GM18909 (cell line): ENCODE measurements at regions not wholly inside any gene's neighbourhood (a gene's known extent, or its start where the extent isn't known, plus 50 kb on each side); places are given as distances from the start of the nearest gene placed in this dataset.
"Not testable (repeated sequence)": the region's sequence is repeated elsewhere in the genome, so short reads cannot be mapped to it uniquely, and the experiment has no call there.

ENCODE experiments used
- ATAC-seq: cut with Tn5 transposase; IDR thresholded peaks from one replicate; pipeline ENCODE4 v1.9.1; 2021; ENCODE audit warnings: mild to moderate bottlenecking; ENCODE audit not compliant: unreplicated experiment, poor library complexity

DNA sequence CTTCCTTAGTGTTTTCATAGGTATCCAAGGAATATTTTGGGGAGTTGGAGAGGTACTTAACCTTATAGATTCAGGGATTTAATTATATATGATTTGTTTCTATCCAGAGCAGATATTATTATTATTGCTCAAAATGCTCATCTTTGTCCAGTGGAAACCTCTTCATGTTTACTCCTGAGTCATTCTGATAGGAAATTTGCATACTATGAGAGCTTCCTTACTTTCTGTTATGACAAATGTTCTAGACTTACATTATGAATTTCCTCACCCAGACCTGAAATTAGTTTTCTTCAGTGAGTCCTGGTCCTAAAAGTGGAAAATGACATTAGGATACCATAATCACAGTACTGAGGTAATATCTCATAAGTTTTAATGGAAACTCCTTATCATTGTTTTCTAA is 57.5 kb upstream of the PLPPR5 start:
- peak; percentile 64 for ATAC-seq

DNA sequence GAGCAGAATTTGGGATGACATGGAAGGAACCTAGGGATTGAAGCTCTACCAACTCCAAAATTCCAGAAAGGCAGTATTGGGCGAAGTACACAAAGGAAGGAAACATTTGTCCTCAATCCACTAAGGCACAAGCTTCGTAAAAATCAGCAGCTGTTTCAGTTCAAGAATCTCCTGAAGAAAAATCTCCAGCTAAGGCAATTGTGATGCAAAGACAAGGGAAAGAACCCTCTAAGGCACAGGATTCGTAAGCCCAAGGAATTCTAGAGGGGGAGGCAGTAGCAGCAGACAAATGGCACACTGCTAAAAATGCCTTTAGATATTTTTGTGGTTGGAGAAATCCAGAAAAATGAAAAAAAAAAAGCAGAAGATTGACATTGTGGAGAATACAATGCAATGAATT is 64.5 kb upstream of the PLPPR5 start:
- no peak for ATAC-seq

DNA sequence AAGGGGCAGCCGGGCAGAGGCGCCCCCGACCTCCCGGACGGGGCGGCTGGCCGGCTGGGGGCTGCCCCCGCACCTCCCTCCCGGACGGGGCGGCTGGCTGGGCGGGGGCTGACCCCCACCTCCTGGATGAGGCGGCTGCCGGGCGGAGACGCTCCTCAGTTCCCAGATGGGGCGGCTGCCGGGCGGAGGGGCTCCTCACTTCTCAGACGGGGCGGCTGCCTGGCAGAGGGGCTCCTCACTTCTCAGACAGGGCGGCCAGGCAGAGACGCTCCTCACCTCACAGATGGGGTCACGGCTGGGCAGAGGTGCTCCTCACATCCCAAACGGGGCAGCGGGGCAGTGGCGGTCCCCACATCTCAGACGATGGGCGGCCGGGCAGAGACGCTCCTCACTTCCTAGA is 73.9 kb upstream of the PLPPR5 start:
- not testable (repeated sequence) for ATAC-seq

DNA sequence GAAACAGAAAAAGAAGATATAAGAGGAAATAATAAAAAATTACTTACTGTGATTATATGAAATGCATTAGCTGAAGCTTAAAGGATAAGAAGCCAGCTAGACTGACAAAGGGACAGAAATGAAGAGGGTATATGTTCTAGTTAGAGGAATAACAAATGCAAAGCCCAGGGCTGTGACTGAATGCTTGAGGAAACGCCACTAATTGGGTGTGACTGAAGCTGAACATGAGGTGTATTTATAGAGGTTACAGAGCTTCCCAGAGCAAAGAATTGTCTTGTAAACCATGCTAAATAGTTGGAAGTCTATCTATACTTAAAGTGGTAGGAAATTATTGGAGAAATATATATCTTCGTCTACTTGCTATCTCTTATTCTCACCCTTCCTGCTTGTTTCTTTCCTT is 77.7 kb upstream of the PLPPR5 start:
- ATAC-seq, result no peak

DNA sequence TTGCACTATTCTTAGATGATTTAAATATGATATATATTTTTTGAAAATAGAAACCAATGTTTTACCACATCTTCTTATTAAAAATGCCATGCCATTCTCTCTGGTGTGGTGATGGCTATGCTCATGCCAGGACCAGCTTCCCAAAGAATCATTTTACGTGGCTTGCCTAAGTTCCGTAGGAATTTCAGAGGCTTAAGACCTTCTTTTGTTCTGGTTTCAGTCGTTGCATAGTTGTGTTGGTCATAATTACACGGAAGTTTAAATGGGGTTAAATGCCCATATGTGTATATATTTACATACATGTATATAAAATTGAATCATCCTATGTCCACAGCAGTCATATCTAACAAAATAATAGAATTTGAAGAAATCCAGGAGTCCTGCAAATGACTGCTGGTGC is 78.7 kb upstream of the PLPPR5 start:
- no peak for ATAC-seq

DNA sequence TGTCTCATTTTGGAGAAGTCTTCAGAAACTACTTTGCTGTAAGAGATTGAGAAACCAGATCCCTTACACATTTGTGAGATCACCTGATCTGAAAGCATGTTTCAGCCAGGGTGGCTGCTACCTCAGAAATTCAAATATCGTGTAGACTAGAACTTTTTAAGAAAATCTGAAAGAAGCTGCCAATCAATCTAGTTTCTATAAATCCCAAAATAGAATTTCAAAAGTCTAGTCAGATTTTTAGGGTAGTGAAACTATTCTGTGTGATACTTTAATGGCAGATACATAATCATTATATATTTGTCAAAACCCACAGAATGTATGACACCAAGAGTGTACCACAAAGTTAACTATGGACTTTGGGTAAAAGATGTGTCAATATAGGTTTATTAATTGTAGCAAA is 79.9 kb upstream of the PLPPR5 start:
- ATAC-seq, result peak; percentile 87

DNA sequence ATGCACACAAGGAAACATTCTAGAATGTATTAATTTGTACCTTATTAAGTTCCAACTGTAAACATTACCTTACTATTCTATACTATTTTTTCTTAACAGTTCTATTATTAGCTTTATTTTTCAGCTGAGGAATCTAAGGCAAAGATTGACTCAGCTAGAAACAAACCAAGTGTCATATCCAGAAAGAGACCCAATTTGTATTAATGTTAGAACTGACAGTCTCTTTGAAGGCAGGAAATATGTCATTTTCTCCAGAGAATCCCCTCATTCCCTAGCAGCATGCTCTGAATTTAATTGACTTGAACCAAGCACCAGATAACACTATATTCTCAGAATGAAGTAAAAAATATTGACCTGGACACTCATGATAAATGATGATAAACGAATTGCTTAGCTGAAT is 81.4 kb upstream of the PLPPR5 start:
- no peak for ATAC-seq

DNA sequence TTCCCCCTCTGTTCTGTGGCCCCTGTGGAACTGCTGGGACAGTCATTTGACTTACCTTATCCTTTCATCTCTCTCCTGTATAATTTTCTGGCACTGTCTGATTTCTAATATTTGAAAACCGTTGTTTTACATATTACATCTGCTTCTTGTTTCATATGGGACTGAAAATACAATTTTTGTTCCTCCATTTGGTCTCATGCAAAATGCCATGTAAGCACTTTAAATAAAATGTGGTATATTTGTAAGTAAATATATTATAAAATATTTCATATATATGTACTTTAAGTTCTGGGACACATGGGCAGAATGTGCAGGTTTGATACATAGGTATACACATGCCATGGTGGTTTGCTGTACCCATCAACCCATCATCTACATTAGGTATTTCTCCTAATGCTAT is 93.9 kb upstream of the PLPPR5 start:
- no peak for ATAC-seq

DNA sequence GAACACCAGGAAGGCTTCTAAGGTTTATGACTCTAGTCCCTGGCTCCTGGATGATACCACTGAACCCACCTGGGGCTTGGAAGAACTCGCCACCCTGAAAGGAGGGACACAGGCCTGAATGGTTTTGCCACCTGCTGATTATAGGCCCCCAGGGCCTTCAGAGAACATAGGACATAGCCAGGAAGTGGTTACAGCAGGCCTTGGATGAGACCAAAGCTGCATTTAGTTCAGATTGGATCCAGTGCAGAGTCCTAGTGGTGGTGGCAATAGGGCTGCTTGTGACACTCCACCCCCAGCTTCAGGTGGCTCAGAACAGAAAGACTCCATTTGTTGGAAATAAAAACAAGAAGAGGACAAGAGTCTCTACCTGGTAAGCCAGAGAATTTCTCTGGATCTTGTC is 101.6 kb upstream of the PLPPR5 start:
- ATAC-seq, result no peak

DNA sequence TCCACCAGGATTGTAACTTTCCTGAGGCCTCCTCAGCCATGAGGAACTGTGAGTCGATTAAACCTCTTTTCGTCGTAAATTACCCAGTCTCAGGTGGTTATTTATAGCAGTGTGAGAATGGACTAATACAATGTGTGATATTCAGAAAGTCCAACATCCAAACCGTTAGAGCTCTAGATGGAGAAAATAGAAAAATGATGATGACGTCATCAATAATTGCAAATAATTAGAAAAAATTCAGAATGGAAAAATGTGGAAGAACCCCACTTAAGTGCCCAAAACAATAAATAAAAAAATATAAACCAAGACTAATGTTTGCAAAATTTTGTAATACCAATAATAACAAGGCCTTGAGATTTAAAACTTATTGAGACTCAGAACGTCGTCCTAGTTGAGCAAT is 103.0 kb upstream of the PLPPR5 start:
- ATAC-seq, result no peak

DNA sequence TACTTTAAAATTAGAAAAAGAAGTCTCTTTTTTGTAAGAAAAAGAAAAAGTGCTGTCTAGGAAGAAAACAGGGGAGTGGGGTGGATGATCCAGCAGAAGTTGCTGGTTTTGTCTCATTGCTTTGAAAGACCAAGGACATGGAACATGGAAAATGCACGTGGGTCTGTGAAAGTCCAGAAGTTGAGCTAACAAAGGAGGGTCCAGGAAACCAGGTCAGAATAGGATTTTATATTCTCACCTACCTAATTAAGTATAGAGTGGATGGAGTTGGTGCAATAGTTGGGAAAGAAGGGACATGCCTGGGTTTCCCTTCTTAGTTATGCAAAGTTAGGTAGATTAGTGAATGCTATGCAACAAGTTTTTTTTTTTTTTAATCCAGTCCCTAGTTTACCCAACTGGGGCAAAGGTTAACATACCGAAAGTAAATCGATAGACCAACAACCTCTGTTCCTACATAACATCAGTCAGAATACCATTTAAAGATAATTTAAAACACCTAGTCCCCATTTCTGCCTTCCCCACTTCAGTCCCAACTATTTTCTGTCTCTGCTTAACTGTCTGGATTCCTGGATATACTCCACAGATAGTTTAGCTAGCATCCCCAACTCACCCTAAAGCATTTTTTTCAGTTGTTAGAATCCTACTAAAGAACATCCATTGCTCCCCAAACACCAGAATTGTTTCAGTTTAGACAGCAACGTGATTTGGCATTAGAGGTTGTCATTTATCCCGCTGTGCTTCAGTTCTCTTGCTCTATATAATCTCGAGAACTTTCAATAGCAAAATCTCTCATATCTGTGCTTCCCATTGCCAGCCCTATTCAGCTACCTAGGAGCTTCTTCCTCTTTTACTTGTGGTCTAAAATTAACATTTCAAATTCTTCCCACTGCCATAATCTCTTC is 105.7 kb upstream of the PLPPR5 start:
- no peak for ATAC-seq

DNA sequence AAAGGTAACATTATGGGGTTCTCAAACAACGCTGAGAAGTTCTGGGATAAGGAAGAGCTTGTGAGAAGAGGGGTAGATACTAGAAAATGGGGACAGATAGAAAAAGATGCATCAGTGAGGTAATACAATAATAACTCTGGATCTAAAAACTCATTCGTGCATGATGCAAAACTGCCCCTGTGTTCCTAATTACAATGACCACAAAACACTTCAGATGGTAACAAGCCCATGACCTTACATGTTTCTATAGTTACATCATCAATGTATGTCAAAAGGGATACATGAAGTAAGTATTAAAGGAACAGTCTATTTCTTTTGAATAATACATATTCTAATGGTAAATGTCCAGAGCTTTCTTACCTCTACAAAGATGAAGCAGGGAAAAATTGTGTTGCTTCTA is 110.6 kb upstream of the PLPPR5 start:
- no peak for ATAC-seq

DNA sequence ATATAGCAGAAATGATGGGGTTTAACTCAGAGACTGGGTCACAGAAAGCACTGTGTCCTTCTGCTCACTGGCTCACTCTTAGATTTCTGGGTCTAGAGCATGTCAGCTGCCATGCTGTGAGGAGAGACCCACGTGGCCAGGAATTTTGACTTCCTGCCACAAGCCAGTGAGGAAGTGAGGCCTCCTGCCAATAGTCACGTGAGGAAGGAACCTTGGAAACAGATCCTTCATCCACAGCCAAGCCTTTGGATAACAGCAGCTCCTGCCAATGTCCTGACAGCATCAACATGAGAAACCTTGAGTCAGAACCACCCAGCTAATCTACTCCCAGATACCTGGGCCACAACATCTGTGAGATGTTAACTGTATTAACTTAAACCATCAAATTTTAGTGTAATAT is 114.5 kb upstream of the PLPPR5 start:
- ATAC-seq, result no peak

DNA sequence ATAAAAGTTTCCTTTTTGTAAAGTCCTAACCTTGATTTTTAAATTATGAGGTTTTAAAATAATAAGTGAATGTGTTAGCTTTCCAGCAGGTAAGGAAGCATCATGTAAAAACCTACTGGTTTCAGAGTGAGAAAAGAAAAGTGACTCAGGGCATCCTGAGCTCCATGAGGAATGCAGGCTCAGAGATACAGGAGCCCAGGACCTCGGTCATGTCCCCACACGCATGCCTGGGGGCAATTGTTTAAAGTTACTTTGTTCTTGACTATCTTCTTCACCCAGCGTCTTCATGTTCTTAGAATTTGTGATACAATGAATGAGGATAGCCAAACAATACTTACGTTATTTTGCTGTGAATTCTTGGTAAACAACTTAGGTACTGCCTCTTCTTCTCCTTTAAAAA is 117.4 kb upstream of the PLPPR5 start:
- ATAC-seq, result no peak

DNA sequence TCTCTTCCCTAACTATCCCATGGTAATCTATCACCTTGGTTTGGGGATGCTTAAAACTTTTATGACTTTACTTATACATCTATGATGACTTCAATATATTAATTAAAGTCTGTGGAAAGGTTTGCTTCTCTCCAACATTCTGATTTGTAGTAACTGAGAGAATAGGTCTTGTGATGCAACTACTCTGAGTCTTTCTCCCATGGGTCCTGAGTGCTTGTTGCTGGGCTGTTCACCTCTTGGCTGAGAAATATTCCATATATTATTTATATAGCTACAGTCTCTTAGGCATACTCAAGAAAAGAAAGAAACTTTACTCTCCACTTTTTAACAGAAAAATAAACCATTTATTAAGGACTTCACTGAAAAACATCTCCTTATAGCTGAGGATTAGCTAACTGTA is 119.3 kb upstream of the PLPPR5 start:
- no peak for ATAC-seq

DNA sequence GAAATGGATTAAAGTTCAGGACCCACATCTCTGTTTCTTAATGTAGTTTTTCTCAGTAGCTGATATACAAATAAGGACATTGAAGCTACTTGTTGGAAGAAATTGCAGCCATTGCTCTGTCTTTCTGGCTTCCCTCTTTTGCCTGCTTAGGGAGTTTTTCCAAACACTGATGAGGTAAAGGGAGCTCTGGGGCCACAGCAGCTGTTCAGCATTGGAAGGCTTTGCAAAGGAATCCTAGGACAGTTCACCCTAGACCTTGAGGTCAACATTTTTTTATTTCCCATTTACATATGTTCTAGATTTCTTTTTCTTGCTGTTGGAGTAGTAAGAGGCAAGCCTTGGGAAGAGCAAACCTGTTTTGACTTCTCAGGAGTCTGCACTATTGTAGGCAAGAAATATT is 126.9 kb upstream of the PLPPR5 start:
- no peak for ATAC-seq

DNA sequence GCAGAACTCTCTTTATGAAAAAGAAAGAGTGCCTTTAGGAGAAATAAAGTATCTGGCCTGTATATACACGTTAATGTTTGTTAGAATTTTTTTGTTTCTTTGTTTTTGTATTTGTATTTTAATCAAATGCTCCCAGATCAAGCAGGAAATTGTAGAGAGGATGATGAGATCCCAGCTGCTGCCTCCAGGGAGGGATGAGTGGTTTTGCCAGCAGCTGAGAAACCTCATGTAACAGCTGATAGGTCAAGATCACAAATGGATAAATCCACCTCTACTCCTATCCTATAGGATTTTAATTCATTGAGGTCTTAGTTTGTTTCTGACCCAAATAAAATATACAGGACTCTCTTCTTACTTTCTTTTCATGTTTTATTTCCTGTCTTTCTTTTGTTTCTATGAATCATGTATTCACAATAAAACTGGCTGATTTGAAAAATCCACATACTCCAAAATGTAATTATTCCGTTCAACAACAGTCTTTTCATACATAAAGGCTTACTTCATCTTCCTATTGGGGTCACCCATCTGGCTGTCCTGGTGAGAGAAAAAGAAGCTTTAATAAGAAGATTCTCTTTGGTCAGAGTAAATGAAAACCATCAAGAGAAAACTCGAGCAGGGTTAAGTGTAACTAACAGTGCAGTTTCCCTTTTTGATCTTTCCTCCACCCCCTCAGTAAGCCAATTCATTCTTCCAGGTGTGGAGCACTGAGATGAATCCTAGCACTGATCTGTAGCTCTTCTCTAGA is 129.3 kb upstream of the PLPPR5 start:
- no peak for ATAC-seq

DNA sequence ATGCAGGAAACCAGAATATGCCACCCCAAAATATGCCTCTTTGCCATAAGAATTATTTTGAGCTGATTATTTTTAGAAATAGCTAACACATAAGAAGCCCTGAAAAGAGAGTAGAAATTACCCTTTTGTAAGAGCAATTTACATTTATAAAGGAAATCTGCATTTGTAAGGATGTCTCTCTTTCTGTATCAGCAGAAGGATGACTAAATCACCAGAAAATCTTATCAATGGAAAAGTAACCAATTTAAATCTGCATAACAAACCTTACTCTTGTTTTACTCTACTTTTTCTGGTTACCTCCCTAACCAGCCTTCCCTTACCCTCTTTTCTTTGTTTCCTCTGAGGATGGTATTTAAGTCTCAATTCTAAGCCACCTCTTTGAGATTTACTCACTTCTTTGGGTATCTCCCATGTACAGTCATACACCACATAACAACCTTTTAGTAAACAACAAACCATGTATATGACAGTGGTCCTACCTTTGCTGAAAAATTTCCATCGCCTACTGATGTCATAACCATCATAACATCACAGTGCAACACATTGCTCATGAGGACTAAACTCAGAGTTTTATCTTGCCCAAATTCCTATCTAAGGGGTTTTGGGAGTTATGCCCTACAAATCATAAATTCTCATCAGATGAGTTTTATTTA is 126.6 kb upstream of the PLPPR4 start:
- ATAC-seq, result no peak

DNA sequence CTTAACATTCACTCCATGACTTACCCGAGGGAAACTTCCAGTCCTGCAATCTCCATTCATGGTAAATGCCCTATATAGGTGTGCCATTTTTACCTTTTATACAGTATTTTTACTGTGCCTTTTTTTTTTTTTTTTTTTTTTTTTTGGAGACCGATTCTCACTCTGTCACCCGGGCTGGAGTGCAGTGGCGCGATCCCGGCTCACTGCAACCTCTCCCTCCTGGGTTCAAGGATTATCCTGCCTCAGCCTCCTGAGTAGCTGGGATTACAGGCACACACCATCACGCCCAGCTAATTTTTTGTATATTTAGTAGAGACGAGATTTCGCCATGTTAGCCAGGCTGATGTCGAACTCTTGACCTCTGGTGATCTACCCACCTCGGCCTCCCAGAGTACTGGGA is 124.4 kb upstream of the PLPPR4 start:
- no peak for ATAC-seq

DNA sequence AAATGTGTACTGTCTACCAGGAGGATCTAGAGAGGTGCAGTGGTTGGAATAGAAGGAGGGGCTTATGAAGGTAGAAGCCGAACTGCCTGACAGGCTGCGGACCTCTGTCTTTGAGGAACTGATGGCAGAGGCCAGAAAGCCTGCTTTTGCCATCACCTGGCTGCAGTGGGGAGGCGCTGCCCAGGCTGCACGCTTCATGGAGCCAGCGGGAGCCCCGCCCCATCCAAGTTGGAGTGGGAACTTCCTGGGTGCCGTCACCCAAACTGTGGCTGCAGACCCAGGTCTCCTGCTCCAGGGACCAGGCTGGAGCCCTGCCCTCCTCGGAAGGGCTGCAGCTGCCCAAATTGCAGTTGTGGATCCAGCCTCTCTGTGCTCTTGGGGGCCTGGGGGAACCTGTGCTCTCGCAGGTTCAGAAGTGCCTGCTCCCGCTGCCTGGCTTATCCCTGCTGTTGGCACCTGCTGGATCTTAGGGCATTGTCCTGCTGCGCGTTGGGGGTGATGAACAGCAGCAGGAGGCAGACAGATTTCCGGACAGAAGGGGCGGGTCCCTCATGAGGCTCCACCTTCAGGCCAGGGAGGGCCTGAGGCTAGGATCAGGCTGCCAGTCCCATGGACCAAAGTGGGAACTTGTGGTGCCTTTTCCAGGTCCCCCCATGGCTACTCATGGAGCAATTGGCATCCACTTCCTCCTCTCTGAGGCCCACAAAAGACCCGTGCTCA is 118.0 kb upstream of the PLPPR4 start:
- ATAC-seq, result no peak

DNA sequence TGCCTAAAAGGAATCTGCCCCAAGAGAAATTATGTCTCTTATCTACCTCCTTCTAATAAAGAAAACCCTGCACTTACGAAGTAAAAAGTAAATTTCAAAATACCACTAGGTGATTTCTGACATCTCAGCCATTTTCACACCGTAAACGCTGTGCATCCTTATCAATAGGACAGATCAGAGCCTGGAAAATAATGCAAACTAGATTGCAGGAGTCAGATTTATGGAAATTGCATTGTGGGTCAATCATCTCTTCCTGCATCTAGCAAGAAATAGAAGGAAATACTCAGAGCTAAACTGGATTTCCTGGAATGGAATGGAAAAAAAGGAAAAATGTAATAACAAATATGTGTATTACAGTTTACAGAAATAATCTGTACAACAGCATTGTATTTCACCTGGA is 114.3 kb upstream of the PLPPR4 start:
- ATAC-seq, result no peak
